H1 (cell line): ENCODE measurements at regions not wholly inside any gene's neighbourhood (a gene's known extent, or its start where the extent isn't known, plus 50 kb on each side); places are given as distances from the start of the nearest gene placed in this dataset.

ENCODE experiments used
- CTCF ChIA-PET: fragments of 300-600 bp; sonication (Branson Sonifier 250); formaldehyde crosslinking; loops from one replicate; lab custom pipeline; 2021; ENCODE audit not compliant: partially characterized antibody; lab: Charles Lee
- POLR2A ChIA-PET: fragments of 300-600 bp; sonication (Branson Sonifier 250); formaldehyde crosslinking; loops from one replicate; lab custom pipeline; 2021; ENCODE audit warnings: inconsistent platforms; ENCODE audit not compliant: partially characterized antibody; lab: Charles Lee
- DNase-seq, 2 experiments: peaks; one replicate each; pipeline versions ENCODE4 v3.0.0 to v3.0.0-alpha.2; 2010 to 2022; ENCODE audit warnings: low spot score in 2 of 2, low read depth in 1 of 2, mixed read lengths in 1 of 2
- FAIRE-seq: peaks from 2 replicates; lab custom pipeline; 2011; peaks lifted over from hg19 to GRCh38; lab: Jason Lieb, UNC
- H2AFZ ChIP-seq: 2 replicates; pipeline ENCODE4 v1.8.1; 2012; ENCODE audit warnings: low read length, inconsistent platforms
- H2AK5ac ChIP-seq: 2 replicates; pipeline ENCODE4 v1.6.1; 2013; ENCODE audit warnings: low read depth, low read length
- H2BK120ac ChIP-seq: replicated peaks from 2 replicates; pipeline ENCODE3; 2013; ENCODE audit warnings: low read depth, low read length, inconsistent platforms
- H2BK12ac ChIP-seq: 2 replicates; pipeline ENCODE4 v1.6.1; 2013; ENCODE audit warnings: low read depth, low read length
- H2BK15ac ChIP-seq: 2 replicates; pipeline ENCODE4 v1.6.1; 2013; ENCODE audit warnings: low read length
- H2BK20ac ChIP-seq: 2 replicates; pipeline ENCODE4 v1.6.1; 2013; ENCODE audit warnings: low read length
- H2BK5ac ChIP-seq: 2 replicates; pipeline ENCODE4 v1.6.1; 2013; ENCODE audit warnings: low read depth, low read length
- H3K14ac ChIP-seq: 2 replicates; pipeline ENCODE4 v1.6.1; 2013; ENCODE audit warnings: inconsistent platforms; ENCODE audit not compliant: insufficient read length
- H3K18ac ChIP-seq: 2 replicates; pipeline ENCODE4 v1.6.1; 2013; ENCODE audit warnings: low read length; ENCODE audit errors: extremely low read depth
- H3K23ac ChIP-seq: 2 replicates; pipeline ENCODE4 v1.6.1; 2013; ENCODE audit warnings: inconsistent platforms; ENCODE audit not compliant: insufficient read length
- H3K23me2 ChIP-seq: 2 replicates; pipeline ENCODE4 v1.6.1; 2013; ENCODE audit warnings: low read depth, low read length
- H3K27ac ChIP-seq: 2 replicates; pipeline ENCODE4 v1.6.1; 2011; ENCODE audit warnings: low read depth, low read length, inconsistent platforms
- H3K27me3 ChIP-seq, 4 experiments: replicated peaks in 1 of 4; 1 replicate in 1 of 4; 2 replicates in 3 of 4; pipeline versions ENCODE4 v1.6.1 to v1.8.1; 2011 to 2013; ENCODE audit warnings: low read length in 3 of 4, mild to moderate bottlenecking in 3 of 4, inconsistent platforms in 2 of 4, mixed read lengths in 2 of 4, moderate library complexity in 1 of 4; ENCODE audit not compliant: control insufficient read depth in 3 of 4, insufficient read depth in 3 of 4; ENCODE audit errors: extremely low read depth in 1 of 4
- H3K36me3 ChIP-seq, 4 experiments: 2 replicates each; pipeline versions ENCODE4 v1.6.1 to v1.8.1; 2011 to 2013; ENCODE audit warnings: mild to moderate bottlenecking in 4 of 4, low read length in 3 of 4, moderate library complexity in 2 of 4, control low read depth in 1 of 4, inconsistent platforms in 1 of 4; ENCODE audit not compliant: insufficient read depth in 4 of 4, control insufficient read depth in 2 of 4
- H3K4ac ChIP-seq: replicated peaks from 2 replicates; pipeline ENCODE3; 2013; ENCODE audit warnings: low read length, low read depth, mixed read lengths, inconsistent platforms; ENCODE audit not compliant: insufficient read length
- H3K4me1 ChIP-seq, 4 experiments: replicated peaks in 1 of 4; 1 replicate in 1 of 4; 2 replicates in 3 of 4; pipeline versions ENCODE4 v1.6.1 to v1.8.1; 2011 to 2013; ENCODE audit warnings: low read length in 3 of 4, inconsistent platforms in 2 of 4, mixed read lengths in 1 of 4; ENCODE audit not compliant: insufficient read depth in 4 of 4, control insufficient read depth in 3 of 4
- H3K4me2 ChIP-seq, 2 experiments: 2 replicates each; pipeline versions ENCODE4 v1.6.1 to v1.8.1; 2011 to 2013; ENCODE audit warnings: low read depth in 2 of 2, low read length in 2 of 2, control low read depth in 1 of 2, inconsistent platforms in 1 of 2, mild to moderate bottlenecking in 1 of 2; ENCODE audit not compliant: insufficient read depth in 1 of 2
- H3K4me3 ChIP-seq, 4 experiments: fragments of 200-600, 300-600 bp in 1 of 4; sonication (generic), shearing (Covaris generic), sonication (Bioruptor Twin) in 1 of 4; 2 replicates each; pipeline versions ENCODE4 v1.5.1 to v1.8.1; 2011 to 2016; ENCODE audit warnings: low read length in 4 of 4, low read depth in 3 of 4, control low read depth in 2 of 4, inconsistent platforms in 2 of 4, mild to moderate bottlenecking in 2 of 4, mixed read lengths in 1 of 4, moderate library complexity in 1 of 4; ENCODE audit not compliant: insufficient read depth in 2 of 4; ENCODE audit errors: extremely low read depth in 1 of 4
- H3K56ac ChIP-seq: replicated peaks from 2 replicates; pipeline ENCODE3; 2013; ENCODE audit warnings: low read depth, mild to moderate bottlenecking, mixed read lengths, low read length, inconsistent platforms; ENCODE audit not compliant: insufficient read length
- H3K79me1 ChIP-seq: 2 replicates; pipeline ENCODE4 v1.6.1; 2013; ENCODE audit warnings: low read depth, low read length, control low read depth
- H3K79me2 ChIP-seq, 2 experiments: 2 replicates each; pipeline versions ENCODE4 v1.6.1 to v1.8.1; 2012 to 2013; ENCODE audit warnings: low read length in 2 of 2, mild to moderate bottlenecking in 2 of 2, inconsistent platforms in 1 of 2; ENCODE audit not compliant: insufficient read depth in 2 of 2, control insufficient read depth in 1 of 2
- H3K9ac ChIP-seq, 4 experiments: replicated peaks in 1 of 4; 1 replicate in 1 of 4; 2 replicates in 3 of 4; pipeline versions ENCODE4 v1.6.1 to v1.8.1; 2011 to 2013; ENCODE audit warnings: low read depth in 3 of 4, low read length in 3 of 4, control low read depth in 2 of 4, mild to moderate bottlenecking in 2 of 4, moderate library complexity in 2 of 4, inconsistent platforms in 1 of 4; ENCODE audit errors: extremely low read depth in 1 of 4
- H3K9me3 ChIP-seq, 2 experiments: 2 replicates each; pipeline versions ENCODE4 v1.6.1 to v1.8.1; 2012 to 2013; ENCODE audit warnings: mild to moderate bottlenecking in 2 of 2, moderate library complexity in 2 of 2, control low read depth in 1 of 2, inconsistent platforms in 1 of 2, low read depth in 1 of 2, low read length in 1 of 2, mixed read lengths in 1 of 2; ENCODE audit not compliant: insufficient read depth in 2 of 2
- H4K20me1 ChIP-seq, 2 experiments: replicated peaks in 1 of 2; 2 replicates each; pipeline versions ENCODE3 to v1.8.1; 2011 to 2013; ENCODE audit warnings: inconsistent platforms in 2 of 2, low read length in 2 of 2, mild to moderate bottlenecking in 1 of 2; ENCODE audit not compliant: insufficient read depth in 2 of 2, control insufficient read depth in 1 of 2
- H4K5ac ChIP-seq: 2 replicates; pipeline ENCODE4 v1.6.1; 2013; ENCODE audit warnings: low read length, low read depth, mixed read lengths, inconsistent platforms; ENCODE audit not compliant: insufficient read length
- H4K8ac ChIP-seq: 2 replicates; pipeline ENCODE4 v1.8.0; 2013; ENCODE audit warnings: mild to moderate bottlenecking, moderate library complexity, low read length, inconsistent platforms; ENCODE audit not compliant: insufficient read depth; ENCODE audit errors: extremely low read depth
- H4K91ac ChIP-seq: replicated peaks from 2 replicates; pipeline ENCODE3; 2013; ENCODE audit warnings: low read length, mixed read lengths, inconsistent platforms; ENCODE audit not compliant: insufficient read length
- BCL11A ChIP-seq, 2 experiments: IDR thresholded peaks; one replicate each; pipeline ENCODE4 v1.6.1; 2011; ENCODE audit warnings: low read depth in 2 of 2, low read length in 2 of 2, mild to moderate bottlenecking in 2 of 2
- SP4 ChIP-seq: IDR thresholded peaks from 2 replicates; pipeline ENCODE4 v1.6.1; 2012; ENCODE audit warnings: low read length, inconsistent platforms
- WGBS, 2 experiments: shearing (Covaris generic) in 1 of 2; methylation state at CpG; one replicate each; pipeline versions ENCODE4 v1.1.6 to v1.1.7; 2013 to 2015; ENCODE audit warnings: low lambda C conversion rate in 2 of 2, mixed read lengths in 2 of 2, inconsistent platforms in 1 of 2, low coverage in 1 of 2, missing lambda C conversion rate in 1 of 2; ENCODE audit not compliant: insufficient replicate concordance in 2 of 2, insufficient coverage in 1 of 2, insufficient read length in 1 of 2; ENCODE audit errors: extremely low coverage in 1 of 2, missing lambda C conversion rate in 1 of 2; 5-methylcytosine and 5-hydroxymethylcytosine counted together
- TF ChIP-seq, protein P1 (sequence below): IDR thresholded peaks from 2 replicates; pipeline ENCODE4 v1.6.1; 2011; ENCODE audit warnings: low read depth, mild to moderate bottlenecking, low read length; ENCODE audit not compliant: insufficient read depth

DNA sequence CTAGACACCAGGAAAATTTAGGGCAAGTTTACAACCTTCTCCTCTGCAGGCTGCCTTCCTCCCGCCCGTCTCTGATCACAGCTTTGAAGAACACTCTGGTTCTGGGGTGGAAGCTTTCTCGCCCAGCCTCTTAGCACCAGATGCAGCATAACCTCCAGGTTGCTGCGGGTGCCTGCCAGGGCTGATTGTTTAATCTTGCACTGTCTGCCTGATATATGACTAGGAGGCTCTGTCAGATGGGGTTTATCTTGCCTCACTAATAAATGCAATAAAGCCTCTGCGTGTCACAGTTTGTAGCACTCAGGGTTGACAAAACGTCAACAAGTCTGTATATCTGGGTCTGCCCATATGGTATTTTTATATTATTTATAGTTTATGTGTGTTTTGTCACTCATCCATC is 388.2 kb downstream of the FUT8 start:
- POLR2A ChIA-PET: interaction anchor here (0.6 kb wide), 1 partner anchor 20 kb away, joined by 3 read pairs; no protein-coding TSS in a partner anchor
- TF ChIP-seq SP4 (no peak), BCL11A (IDR thresholded peaks at IDR 0.05; ENCODE audit: low read depth in 2 of 2, low read length in 2 of 2) (no peak)
- TF ChIP-seq, protein P1, sequence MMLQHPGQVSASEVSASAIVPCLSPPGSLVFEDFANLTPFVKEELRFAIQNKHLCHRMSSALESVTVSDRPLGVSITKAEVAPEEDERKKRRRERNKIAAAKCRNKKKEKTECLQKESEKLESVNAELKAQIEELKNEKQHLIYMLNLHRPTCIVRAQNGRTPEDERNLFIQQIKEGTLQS: no peak

More for the DNA sequence above, 388.2 kb downstream of the FUT8 start:
- Histone ChIP-seq H3K18ac (no peak overlapping the region), H3K27ac (no peak overlapping the region), H3K36me3 (no peaks in the 10 kb centered on the region), H2BK120ac (no peak overlapping the region), H3K27me3 (no peaks in the 10 kb centered on the region), H2BK5ac (no peak overlapping the region), H3K9me3 (no peaks in the 10 kb centered on the region), H2AFZ (no peak overlapping the region), H2AK5ac (no peak overlapping the region), H3K23ac (no peak overlapping the region), H3K56ac (no peak overlapping the region), H3K9ac (no peak overlapping the region), H2BK12ac (no peak overlapping the region), H3K79me1 (no peaks in the 10 kb centered on the region), H4K20me1 (no peaks in the 10 kb centered on the region), H3K4me1 (no peaks in the 10 kb centered on the region), H3K14ac (no peak overlapping the region), H3K23me2 (no peaks in the 10 kb centered on the region), H4K5ac (no peak overlapping the region), H3K4me2 (no peak overlapping the region), H3K79me2 (no peaks in the 10 kb centered on the region), H3K4me3 (no peak overlapping the region), H2BK20ac (no peak overlapping the region), H4K8ac (no peak overlapping the region), H3K4ac (no peak overlapping the region), H4K91ac (no peak overlapping the region), H2BK15ac (no peak overlapping the region)
- DNase-seq: no peak
- WGBS, 2 experiments: 94% methylated on average over 6 of the region's 6 CpGs; no CpG with 5 or more reads in 1 of the 2 experiments
- no peak for FAIRE-seq
- CTCF ChIA-PET: interaction anchor here (1.1 to 2.6 kb wide), 2 partner anchors 24 to 160 kb away, joined by 3 to 14 read pairs; no protein-coding TSS in a partner anchor
